WTC11 (cell line): ENCODE measurements at regions not wholly inside any gene's neighbourhood (a gene's known extent, or its start where the extent isn't known, plus 50 kb on each side); places are given as distances from the start of the nearest gene placed in this dataset.

ENCODE experiments used
- FOXK1 ChIP-seq: sonication (generic); formaldehyde crosslinking; IDR thresholded peaks from 2 replicates; pipeline ENCODE4 v1.8.0; 2022; ENCODE audit warnings: mild to moderate bottlenecking, moderate library complexity, missing genetic modification reagents
- IRF2 ChIP-seq: sonication (generic); formaldehyde crosslinking; IDR thresholded peaks from 2 replicates; pipeline ENCODE4 v1.8.0; 2022; ENCODE audit warnings: low read depth, missing genetic modification reagents, borderline replicate concordance
- NFE2L1 ChIP-seq: sonication (generic); formaldehyde crosslinking; IDR thresholded peaks from 2 replicates; pipeline ENCODE4 v1.8.1; 2023; ENCODE audit warnings: missing genetic modification reagents
- RELA ChIP-seq: sonication (generic); formaldehyde crosslinking; IDR thresholded peaks from 2 replicates; pipeline ENCODE4 v1.8.1; 2022; ENCODE audit warnings: missing genetic modification reagents, mild to moderate bottlenecking, borderline replicate concordance
- SMAD3 ChIP-seq: sonication (generic); formaldehyde crosslinking; IDR thresholded peaks from 2 replicates; pipeline ENCODE4 v1.8.0; 2022; ENCODE audit warnings: missing genetic modification reagents, mild to moderate bottlenecking, borderline replicate concordance
- TEAD4 ChIP-seq: sonication (generic); formaldehyde crosslinking; IDR thresholded peaks from 2 replicates; pipeline ENCODE4 v1.8.0; 2022; ENCODE audit warnings: mild to moderate bottlenecking, missing genetic modification reagents
- ZNF232 ChIP-seq: sonication (generic); formaldehyde crosslinking; IDR thresholded peaks from 2 replicates; pipeline ENCODE4 v1.8.0; 2022; ENCODE audit warnings: mild to moderate bottlenecking, missing genetic modification reagents
- TF ChIP-seq, protein P1 (sequence below): sonication (generic); formaldehyde crosslinking; IDR thresholded peaks from 2 replicates; pipeline ENCODE4 v1.8.0; 2022; ENCODE audit warnings: missing genetic modification reagents
- TF ChIP-seq, protein P2 (sequence below): fragments of 200-600 bp; IDR thresholded peaks from 2 replicates; pipeline ENCODE4 v1.8.0; 2022; ENCODE audit warnings: antibody characterized with exemption
- TF ChIP-seq, protein P3 (sequence below): sonication (generic); formaldehyde crosslinking; IDR thresholded peaks from 2 replicates; pipeline ENCODE4 v1.8.0; 2022; ENCODE audit warnings: mild to moderate bottlenecking, missing genetic modification reagents
- TF ChIP-seq, protein P4 (sequence below): sonication (generic); formaldehyde crosslinking; conservative IDR thresholded peaks from 2 replicates; pipeline ENCODE4 v1.8.1; 2023; ENCODE audit warnings: mild to moderate bottlenecking, low read depth, missing genetic modification reagents, moderate library complexity
- TF ChIP-seq, protein P5 (sequence below): sonication (generic); formaldehyde crosslinking; IDR thresholded peaks from 2 replicates; pipeline ENCODE4 v1.8.0; 2022; ENCODE audit warnings: mild to moderate bottlenecking, missing genetic modification reagents

DNA sequence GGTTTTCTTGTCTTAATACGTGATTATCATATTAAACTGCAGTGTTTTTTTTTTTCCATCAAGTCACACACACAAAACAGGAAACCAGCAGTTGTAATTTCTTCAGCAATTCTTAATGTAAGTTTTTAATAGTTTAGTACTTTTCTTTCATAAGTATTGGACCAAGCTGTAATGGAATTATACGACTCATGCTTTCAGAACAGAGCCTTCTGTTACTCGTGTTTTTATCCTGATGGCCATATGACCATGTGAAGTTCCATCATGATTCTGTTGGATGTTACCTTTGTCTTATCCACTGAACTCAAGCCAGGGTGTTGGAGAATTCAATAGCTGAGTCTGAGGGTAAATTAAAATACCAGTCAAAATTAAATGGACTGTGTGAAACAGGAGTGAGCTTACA is 72.0 kb upstream of the S1PR1 start:
- no peak for TF ChIP-seq RELA (CRISPR knock-in tag)
- TF ChIP-seq, protein P1, sequence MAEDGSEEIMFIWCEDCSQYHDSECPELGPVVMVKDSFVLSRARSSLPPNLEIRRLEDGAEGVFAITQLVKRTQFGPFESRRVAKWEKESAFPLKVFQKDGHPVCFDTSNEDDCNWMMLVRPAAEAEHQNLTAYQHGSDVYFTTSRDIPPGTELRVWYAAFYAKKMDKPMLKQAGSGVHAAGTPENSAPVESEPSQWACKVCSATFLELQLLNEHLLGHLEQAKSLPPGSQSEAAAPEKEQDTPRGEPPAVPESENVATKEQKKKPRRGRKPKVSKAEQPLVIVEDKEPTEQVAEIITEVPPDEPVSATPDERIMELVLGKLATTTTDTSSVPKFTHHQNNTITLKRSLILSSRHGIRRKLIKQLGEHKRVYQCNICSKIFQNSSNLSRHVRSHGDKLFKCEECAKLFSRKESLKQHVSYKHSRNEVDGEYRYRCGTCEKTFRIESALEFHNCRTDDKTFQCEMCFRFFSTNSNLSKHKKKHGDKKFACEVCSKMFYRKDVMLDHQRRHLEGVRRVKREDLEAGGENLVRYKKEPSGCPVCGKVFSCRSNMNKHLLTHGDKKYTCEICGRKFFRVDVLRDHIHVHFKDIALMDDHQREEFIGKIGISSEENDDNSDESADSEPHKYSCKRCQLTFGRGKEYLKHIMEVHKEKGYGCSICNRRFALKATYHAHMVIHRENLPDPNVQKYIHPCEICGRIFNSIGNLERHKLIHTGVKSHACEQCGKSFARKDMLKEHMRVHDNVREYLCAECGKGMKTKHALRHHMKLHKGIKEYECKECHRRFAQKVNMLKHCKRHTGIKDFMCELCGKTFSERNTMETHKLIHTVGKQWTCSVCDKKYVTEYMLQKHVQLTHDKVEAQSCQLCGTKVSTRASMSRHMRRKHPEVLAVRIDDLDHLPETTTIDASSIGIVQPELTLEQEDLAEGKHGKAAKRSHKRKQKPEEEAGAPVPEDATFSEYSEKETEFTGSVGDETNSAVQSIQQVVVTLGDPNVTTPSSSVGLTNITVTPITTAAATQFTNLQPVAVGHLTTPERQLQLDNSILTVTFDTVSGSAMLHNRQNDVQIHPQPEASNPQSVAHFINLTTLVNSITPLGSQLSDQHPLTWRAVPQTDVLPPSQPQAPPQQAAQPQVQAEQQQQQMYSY = no peak
- TF ChIP-seq, protein P2, sequence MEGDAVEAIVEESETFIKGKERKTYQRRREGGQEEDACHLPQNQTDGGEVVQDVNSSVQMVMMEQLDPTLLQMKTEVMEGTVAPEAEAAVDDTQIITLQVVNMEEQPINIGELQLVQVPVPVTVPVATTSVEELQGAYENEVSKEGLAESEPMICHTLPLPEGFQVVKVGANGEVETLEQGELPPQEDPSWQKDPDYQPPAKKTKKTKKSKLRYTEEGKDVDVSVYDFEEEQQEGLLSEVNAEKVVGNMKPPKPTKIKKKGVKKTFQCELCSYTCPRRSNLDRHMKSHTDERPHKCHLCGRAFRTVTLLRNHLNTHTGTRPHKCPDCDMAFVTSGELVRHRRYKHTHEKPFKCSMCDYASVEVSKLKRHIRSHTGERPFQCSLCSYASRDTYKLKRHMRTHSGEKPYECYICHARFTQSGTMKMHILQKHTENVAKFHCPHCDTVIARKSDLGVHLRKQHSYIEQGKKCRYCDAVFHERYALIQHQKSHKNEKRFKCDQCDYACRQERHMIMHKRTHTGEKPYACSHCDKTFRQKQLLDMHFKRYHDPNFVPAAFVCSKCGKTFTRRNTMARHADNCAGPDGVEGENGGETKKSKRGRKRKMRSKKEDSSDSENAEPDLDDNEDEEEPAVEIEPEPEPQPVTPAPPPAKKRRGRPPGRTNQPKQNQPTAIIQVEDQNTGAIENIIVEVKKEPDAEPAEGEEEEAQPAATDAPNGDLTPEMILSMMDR = no peak
- TF ChIP-seq, protein P3, sequence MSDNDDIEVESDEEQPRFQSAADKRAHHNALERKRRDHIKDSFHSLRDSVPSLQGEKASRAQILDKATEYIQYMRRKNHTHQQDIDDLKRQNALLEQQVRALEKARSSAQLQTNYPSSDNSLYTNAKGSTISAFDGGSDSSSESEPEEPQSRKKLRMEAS (CRISPR knock-in tag) = no peak
- TF ChIP-seq, protein P4, sequence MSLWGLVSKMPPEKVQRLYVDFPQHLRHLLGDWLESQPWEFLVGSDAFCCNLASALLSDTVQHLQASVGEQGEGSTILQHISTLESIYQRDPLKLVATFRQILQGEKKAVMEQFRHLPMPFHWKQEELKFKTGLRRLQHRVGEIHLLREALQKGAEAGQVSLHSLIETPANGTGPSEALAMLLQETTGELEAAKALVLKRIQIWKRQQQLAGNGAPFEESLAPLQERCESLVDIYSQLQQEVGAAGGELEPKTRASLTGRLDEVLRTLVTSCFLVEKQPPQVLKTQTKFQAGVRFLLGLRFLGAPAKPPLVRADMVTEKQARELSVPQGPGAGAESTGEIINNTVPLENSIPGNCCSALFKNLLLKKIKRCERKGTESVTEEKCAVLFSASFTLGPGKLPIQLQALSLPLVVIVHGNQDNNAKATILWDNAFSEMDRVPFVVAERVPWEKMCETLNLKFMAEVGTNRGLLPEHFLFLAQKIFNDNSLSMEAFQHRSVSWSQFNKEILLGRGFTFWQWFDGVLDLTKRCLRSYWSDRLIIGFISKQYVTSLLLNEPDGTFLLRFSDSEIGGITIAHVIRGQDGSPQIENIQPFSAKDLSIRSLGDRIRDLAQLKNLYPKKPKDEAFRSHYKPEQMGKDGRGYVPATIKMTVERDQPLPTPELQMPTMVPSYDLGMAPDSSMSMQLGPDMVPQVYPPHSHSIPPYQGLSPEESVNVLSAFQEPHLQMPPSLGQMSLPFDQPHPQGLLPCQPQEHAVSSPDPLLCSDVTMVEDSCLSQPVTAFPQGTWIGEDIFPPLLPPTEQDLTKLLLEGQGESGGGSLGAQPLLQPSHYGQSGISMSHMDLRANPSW (CRISPR knock-in tag) = no peak
- TF ChIP-seq IRF2 (CRISPR knock-in tag) = no peak
- no peak for TF ChIP-seq SMAD3 (CRISPR knock-in tag)
- no peak for TF ChIP-seq NFE2L1 (CRISPR knock-in tag)
- no peak for TF ChIP-seq FOXK1
- TF ChIP-seq, protein P5, sequence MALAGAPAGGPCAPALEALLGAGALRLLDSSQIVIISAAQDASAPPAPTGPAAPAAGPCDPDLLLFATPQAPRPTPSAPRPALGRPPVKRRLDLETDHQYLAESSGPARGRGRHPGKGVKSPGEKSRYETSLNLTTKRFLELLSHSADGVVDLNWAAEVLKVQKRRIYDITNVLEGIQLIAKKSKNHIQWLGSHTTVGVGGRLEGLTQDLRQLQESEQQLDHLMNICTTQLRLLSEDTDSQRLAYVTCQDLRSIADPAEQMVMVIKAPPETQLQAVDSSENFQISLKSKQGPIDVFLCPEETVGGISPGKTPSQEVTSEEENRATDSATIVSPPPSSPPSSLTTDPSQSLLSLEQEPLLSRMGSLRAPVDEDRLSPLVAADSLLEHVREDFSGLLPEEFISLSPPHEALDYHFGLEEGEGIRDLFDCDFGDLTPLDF (CRISPR knock-in tag) = no peak
- TF ChIP-seq TEAD4 (CRISPR knock-in tag) = no peak
- TF ChIP-seq ZNF232 (CRISPR knock-in tag) = no peak
